Iris pigment epithelial cell (primary cell): ENCODE measurements at regions not wholly inside any gene's neighbourhood (a gene's known extent, or its start where the extent isn't known, plus 50 kb on each side); places are given as distances from the start of the nearest gene placed in this dataset.

ENCODE experiments used
- DNase-seq: peaks from one replicate; pipeline ENCODE4 v3.0.0-alpha.2; 2011; ENCODE audit warnings: low read depth

- DNase-seq: no peak
Observed at GRCh38 chr20:23253524-23253923, 97.1 kb upstream of the NXT1 start.

- no peak for DNase-seq
Observed at GRCh38 chr20:23251779-23252178, 98.8 kb upstream of the NXT1 start.

- no peak for DNase-seq
Observed at GRCh38 chr20:23249541-23249940, 101.0 kb upstream of the NXT1 start.

- DNase-seq: no peak
Observed at GRCh38 chr20:23248461-23248882, 102.1 kb upstream of the NXT1 start.

GRCh38 chr20:23246717-23247664, 103.6 kb upstream of the NXT1 start:
- no peak for DNase-seq

- DNase-seq: peak; percentile 51
Observed at GRCh38 chr20:23245553-23246181, 104.9 kb upstream of the NXT1 start.

- DNase-seq: no peak
Observed at GRCh38 chr20:23244916-23245552, 105.6 kb upstream of the NXT1 start.

- DNase-seq: no peak
Observed at GRCh38 chr20:23244156-23244915, 106.3 kb upstream of the NXT1 start.

- DNase-seq: no peak
Observed at GRCh38 chr20:23243791-23244155, 106.8 kb upstream of the NXT1 start.

GRCh38 chr20:23242556-23243180, 107.9 kb upstream of the NXT1 start:
- DNase-seq: no peak

- no peak for DNase-seq
Observed at GRCh38 chr20:23242104-23242503, 108.5 kb upstream of the NXT1 start.

- no peak for DNase-seq
Observed at GRCh38 chr20:23241416-23241815, 109.2 kb upstream of the NXT1 start.

GRCh38 chr20:23240519-23240918, 110.1 kb upstream of the NXT1 start:
- DNase-seq: no peak

- no peak for DNase-seq
Observed at GRCh38 chr20:23237201-23237600, 113.4 kb upstream of the NXT1 start.

- peak; percentile 62 for DNase-seq
Observed at GRCh38 chr20:23235173-23236027, 115.2 kb upstream of the NXT1 start.

GRCh38 chr20:23234311-23235078, 116.1 kb upstream of the NXT1 start:
- DNase-seq: no peak

- DNase-seq: no peak
Observed at GRCh38 chr20:23233341-23233740, 117.2 kb upstream of the NXT1 start.

- no peak for DNase-seq
Observed at GRCh38 chr20:23232679-23233308, 117.8 kb upstream of the NXT1 start.

- DNase-seq: no peak
Observed at GRCh38 chr20:23232219-23232581, 118.4 kb upstream of the NXT1 start.
